ENCODE measurements at regions not wholly inside any gene's neighbourhood (a gene's known extent, or its start where the extent isn't known, plus 50 kb on each side); places are given as distances from the start of the nearest gene placed in this dataset.

DNA sequence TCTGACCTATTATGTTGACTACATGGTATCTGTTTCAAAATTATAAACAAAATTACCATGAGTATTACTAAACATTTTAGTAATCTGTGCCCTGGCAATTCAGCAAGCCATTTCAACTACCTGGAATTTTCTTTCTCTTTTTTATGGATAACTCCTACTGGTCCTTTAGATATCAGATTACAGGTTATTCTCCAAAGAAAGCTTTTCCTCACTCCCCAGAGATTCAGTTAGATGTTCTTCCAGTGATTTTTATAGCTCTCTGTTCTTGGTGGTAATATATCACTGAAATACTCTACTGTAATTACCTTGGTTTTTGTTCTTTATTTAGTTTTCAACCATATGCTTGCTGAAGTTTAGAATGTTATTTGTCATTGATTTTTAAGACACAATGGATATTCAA lies 930.2 kb upstream of the FOXG1 start:
- TF ChIP-seq, protein P1, sequence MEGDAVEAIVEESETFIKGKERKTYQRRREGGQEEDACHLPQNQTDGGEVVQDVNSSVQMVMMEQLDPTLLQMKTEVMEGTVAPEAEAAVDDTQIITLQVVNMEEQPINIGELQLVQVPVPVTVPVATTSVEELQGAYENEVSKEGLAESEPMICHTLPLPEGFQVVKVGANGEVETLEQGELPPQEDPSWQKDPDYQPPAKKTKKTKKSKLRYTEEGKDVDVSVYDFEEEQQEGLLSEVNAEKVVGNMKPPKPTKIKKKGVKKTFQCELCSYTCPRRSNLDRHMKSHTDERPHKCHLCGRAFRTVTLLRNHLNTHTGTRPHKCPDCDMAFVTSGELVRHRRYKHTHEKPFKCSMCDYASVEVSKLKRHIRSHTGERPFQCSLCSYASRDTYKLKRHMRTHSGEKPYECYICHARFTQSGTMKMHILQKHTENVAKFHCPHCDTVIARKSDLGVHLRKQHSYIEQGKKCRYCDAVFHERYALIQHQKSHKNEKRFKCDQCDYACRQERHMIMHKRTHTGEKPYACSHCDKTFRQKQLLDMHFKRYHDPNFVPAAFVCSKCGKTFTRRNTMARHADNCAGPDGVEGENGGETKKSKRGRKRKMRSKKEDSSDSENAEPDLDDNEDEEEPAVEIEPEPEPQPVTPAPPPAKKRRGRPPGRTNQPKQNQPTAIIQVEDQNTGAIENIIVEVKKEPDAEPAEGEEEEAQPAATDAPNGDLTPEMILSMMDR (IDR thresholded peaks at IDR 0.05): no peak
- no peak for TF ChIP-seq POLR2A (IDR thresholded peaks at IDR 0.05)

Measured in thyroid gland (tissue), 4 donors.